ENCODE measurements at regions not wholly inside any gene's neighbourhood (a gene's known extent, or its start where the extent isn't known, plus 50 kb on each side); places are given as distances from the start of the nearest gene placed in this dataset.
"Not testable (repeated sequence)": the region's sequence is repeated elsewhere in the genome, so short reads cannot be mapped to it uniquely, and the experiment has no call there.

DNA sequence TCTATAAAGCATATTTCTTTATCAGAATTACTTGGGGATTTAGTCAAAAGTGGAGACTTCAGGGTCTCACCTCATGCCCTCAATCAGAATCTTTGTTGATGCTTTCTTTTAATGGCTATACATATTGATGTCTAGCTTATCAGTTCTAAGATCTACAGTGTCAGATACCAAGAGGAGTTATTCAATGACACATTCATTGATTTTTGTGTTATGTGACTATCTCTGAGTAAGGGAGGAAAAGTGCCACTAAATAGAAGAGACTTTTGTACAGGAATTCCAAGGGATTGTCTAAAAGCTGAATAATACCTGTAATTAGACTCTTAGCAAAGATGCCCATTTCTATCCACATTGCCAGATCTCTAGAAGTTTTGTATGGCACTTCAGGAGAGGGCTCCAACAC is 87.2 kb downstream of the HLX start:
- DNase-seq (ENCODE audit: low read depth) (no peak), FAIRE-seq (no peak)
- no peak for TF ChIP-seq EZH2 (IDR thresholded peaks at IDR 0.05; ENCODE audit: insufficient read depth, low read length)
- no peak for TF ChIP-seq CTCF (IDR thresholded peaks at IDR 0.05; ENCODE audit: insufficient read depth, low read depth, low read length)
- no peaks in the 10 kb centered on the region for H4K20me1 ChIP-seq (ENCODE audit: insufficient read depth, low read length)
- no peak overlapping the region for H3K4me3 ChIP-seq (ENCODE audit: insufficient read depth, low read depth, low read length)
- Mint-ChIP-seq H3K36me3 (ENCODE audit: low read depth, unreplicated experiment) (no peaks in the 10 kb centered on the region), H3K27ac (ENCODE audit: unreplicated experiment) (no peak overlapping the region), H3K4me1 (ENCODE audit: low read depth, unreplicated experiment) (peaks cover 21% of the 10 kb centered on the region), H3K4me3 (ENCODE audit: unreplicated experiment) (no peak overlapping the region), H3K27me3 (ENCODE audit: low read depth, unreplicated experiment) (no peaks in the 10 kb centered on the region), H3K9me3 (ENCODE audit: unreplicated experiment) (peaks cover 7% of the 10 kb centered on the region)
- no peak overlapping the region for H3K9ac ChIP-seq (ENCODE audit: low read length)
- H3K27me3 ChIP-seq (ENCODE audit: insufficient read depth, low read length), result no peaks in the 10 kb centered on the region
- H3K79me2 ChIP-seq (ENCODE audit: insufficient read depth, low read length), result no peaks in the 10 kb centered on the region
- no peak overlapping the region for H3K4me2 ChIP-seq (ENCODE audit: low read length)
- peaks cover 8% of the 10 kb centered on the region for H3K4me1 ChIP-seq (ENCODE audit: insufficient read depth, low read length)
- H2AFZ ChIP-seq (ENCODE audit: low read depth, low read length), result no peak overlapping the region
- no peak overlapping the region for H3K27ac ChIP-seq (ENCODE audit: low read depth, low read length)
- no peaks in the 10 kb centered on the region for H3K36me3 ChIP-seq (ENCODE audit: insufficient read depth, low read length)
- no peaks in the 10 kb centered on the region for H3K9me3 ChIP-seq (ENCODE audit: insufficient read depth, low read depth, low read length)

- Histone ChIP-seq H3K4me1 (ENCODE audit: insufficient read depth, low read length) (peaks cover 3% of the 10 kb centered on the region), H4K20me1 (ENCODE audit: insufficient read depth, low read length) (no peaks in the 10 kb centered on the region), H3K4me2 (ENCODE audit: low read length) (no peak overlapping the region), H3K27ac (ENCODE audit: low read depth, low read length) (no peak overlapping the region), H3K36me3 (ENCODE audit: insufficient read depth, low read length) (no peaks in the 10 kb centered on the region), H3K9ac (ENCODE audit: low read length) (no peak overlapping the region), H3K9me3 (ENCODE audit: insufficient read depth, low read depth, low read length) (no peaks in the 10 kb centered on the region), H3K27me3 (ENCODE audit: insufficient read depth, low read length) (no peaks in the 10 kb centered on the region), H3K79me2 (ENCODE audit: insufficient read depth, low read length) (no peaks in the 10 kb centered on the region), H3K4me3 (ENCODE audit: insufficient read depth, low read depth, low read length) (no peak overlapping the region), H2AFZ (ENCODE audit: low read depth, low read length) (no peak overlapping the region)
- peaks cover 7% of the 10 kb centered on the region for H3K9me3 Mint-ChIP-seq (ENCODE audit: unreplicated experiment)
- peaks cover 15% of the 10 kb centered on the region for H3K4me1 Mint-ChIP-seq (ENCODE audit: low read depth, unreplicated experiment)
- no peaks in the 10 kb centered on the region for H3K36me3 Mint-ChIP-seq (ENCODE audit: low read depth, unreplicated experiment)
- TF ChIP-seq CTCF (IDR thresholded peaks at IDR 0.05; ENCODE audit: insufficient read depth, low read depth, low read length) (no peak), EZH2 (IDR thresholded peaks at IDR 0.05; ENCODE audit: insufficient read depth, low read length) (no peak)
- FAIRE-seq, result no peak
- no peaks in the 10 kb centered on the region for H3K27me3 Mint-ChIP-seq (ENCODE audit: low read depth, unreplicated experiment)
- H3K27ac Mint-ChIP-seq (ENCODE audit: unreplicated experiment), result no peak overlapping the region
- no peak for DNase-seq (ENCODE audit: low read depth)
- no peak overlapping the region for H3K4me3 Mint-ChIP-seq (ENCODE audit: unreplicated experiment)
Measured at GRCh38 chr1:220966881-220967611, 87.8 kb downstream of the HLX start.

DNA sequence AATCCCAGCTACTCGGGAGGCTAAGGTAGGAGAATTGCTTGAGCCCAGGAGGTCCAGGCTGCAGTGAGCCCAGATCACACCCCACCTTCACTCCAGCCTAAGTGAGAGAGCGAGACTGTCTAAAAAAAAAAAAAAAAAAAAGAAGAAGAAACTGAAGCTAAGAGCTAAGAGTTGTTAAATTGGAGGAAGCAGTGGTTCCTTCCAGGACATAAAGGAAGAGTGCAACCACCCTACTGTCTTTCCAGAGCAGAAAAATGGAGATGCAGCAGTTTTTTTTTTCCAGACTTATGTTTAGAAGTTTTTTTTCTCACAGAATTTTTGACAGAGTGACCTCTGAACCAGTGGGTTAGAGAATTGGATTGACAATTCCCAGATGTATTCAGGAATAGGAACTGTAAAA is 88.7 kb downstream of the HLX start:
- H3K4me3 ChIP-seq (ENCODE audit: insufficient read depth, low read depth, low read length), result no peak overlapping the region
- TF ChIP-seq CTCF (IDR thresholded peaks at IDR 0.05; ENCODE audit: insufficient read depth, low read depth, low read length), result no peak
- TF ChIP-seq EZH2 (IDR thresholded peaks at IDR 0.05; ENCODE audit: insufficient read depth, low read length), result no peak
- H2AFZ ChIP-seq (ENCODE audit: low read depth, low read length), result no peak overlapping the region
- H3K27me3 Mint-ChIP-seq (ENCODE audit: low read depth, unreplicated experiment), result no peaks in the 10 kb centered on the region
- no peak overlapping the region for H3K27ac Mint-ChIP-seq (ENCODE audit: unreplicated experiment)
- no peak overlapping the region for H3K4me2 ChIP-seq (ENCODE audit: low read length)
- H4K20me1 ChIP-seq (ENCODE audit: insufficient read depth, low read length), result no peaks in the 10 kb centered on the region
- no peak overlapping the region for H3K27ac ChIP-seq (ENCODE audit: low read depth, low read length)
- H3K4me1 ChIP-seq (ENCODE audit: insufficient read depth, low read length), result no peaks in the 10 kb centered on the region
- H3K36me3 ChIP-seq (ENCODE audit: insufficient read depth, low read length), result no peaks in the 10 kb centered on the region
- no peaks in the 10 kb centered on the region for H3K27me3 ChIP-seq (ENCODE audit: insufficient read depth, low read length)
- no peaks in the 10 kb centered on the region for H3K79me2 ChIP-seq (ENCODE audit: insufficient read depth, low read length)
- no peak overlapping the region for H3K4me3 Mint-ChIP-seq (ENCODE audit: unreplicated experiment)
- H3K4me1 Mint-ChIP-seq (ENCODE audit: low read depth, unreplicated experiment), result peaks cover 9% of the 10 kb centered on the region
- FAIRE-seq, result no peak
- peaks cover 5% of the 10 kb centered on the region for H3K9me3 Mint-ChIP-seq (ENCODE audit: unreplicated experiment)
- DNase-seq (ENCODE audit: low read depth), result no peak
- H3K9me3 ChIP-seq (ENCODE audit: insufficient read depth, low read depth, low read length), result no peaks in the 10 kb centered on the region
- H3K9ac ChIP-seq (ENCODE audit: low read length), result no peak overlapping the region
- no peaks in the 10 kb centered on the region for H3K36me3 Mint-ChIP-seq (ENCODE audit: low read depth, unreplicated experiment)

DNA sequence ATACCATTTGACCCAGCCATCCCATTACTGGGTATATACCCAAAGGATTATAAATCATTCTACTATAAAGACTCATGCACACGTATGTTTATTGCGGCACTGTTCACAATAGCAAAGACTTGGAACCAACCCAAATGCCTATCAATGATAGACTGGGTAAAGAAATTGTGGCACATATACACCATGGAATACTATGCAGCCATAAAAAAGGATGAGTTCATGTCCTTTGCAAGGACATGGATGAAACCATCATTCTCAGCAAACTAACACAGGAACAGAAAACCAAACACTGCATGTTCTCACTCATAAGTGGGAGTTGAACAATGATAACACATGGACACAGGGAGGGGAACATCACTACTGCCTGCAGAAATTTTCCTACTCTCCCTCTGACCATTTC is 90.0 kb downstream of the HLX start:
- not testable (repeated sequence) for H3K4me1 Mint-ChIP-seq (ENCODE audit: low read depth, unreplicated experiment); H3K27ac Mint-ChIP-seq (ENCODE audit: unreplicated experiment); H3K36me3 Mint-ChIP-seq (ENCODE audit: low read depth, unreplicated experiment); H3K27ac ChIP-seq (ENCODE audit: low read depth, low read length); H3K36me3 ChIP-seq (ENCODE audit: insufficient read depth, low read length); H3K27me3 ChIP-seq (ENCODE audit: insufficient read depth, low read length); H3K27me3 Mint-ChIP-seq (ENCODE audit: low read depth, unreplicated experiment); H3K9me3 Mint-ChIP-seq (ENCODE audit: unreplicated experiment); DNase-seq (ENCODE audit: low read depth); H3K9me3 ChIP-seq (ENCODE audit: insufficient read depth, low read depth, low read length); H3K79me2 ChIP-seq (ENCODE audit: insufficient read depth, low read length); H3K4me2 ChIP-seq (ENCODE audit: low read length); H3K4me3 Mint-ChIP-seq (ENCODE audit: unreplicated experiment); H4K20me1 ChIP-seq (ENCODE audit: insufficient read depth, low read length); FAIRE-seq; H2AFZ ChIP-seq (ENCODE audit: low read depth, low read length); H3K9ac ChIP-seq (ENCODE audit: low read length); H3K4me3 ChIP-seq (ENCODE audit: insufficient read depth, low read depth, low read length); H3K4me1 ChIP-seq (ENCODE audit: insufficient read depth, low read length)

All from astrocyte (in vitro differentiated cells and primary cell).